Coronary artery (tissue), 2 donors: ENCODE measurements at regions not wholly inside any gene's neighbourhood (a gene's known extent, or its start where the extent isn't known, plus 50 kb on each side); places are given as distances from the start of the nearest gene placed in this dataset.
A peak's percentile ranks its signal among the peaks of the same experiment; 100 is the strongest.

Experiments
- DNase-seq: peaks from one replicate; pipeline ENCODE4 v3.0.0-alpha.2; 2017; ENCODE audit warnings: low spot score
- H3K27ac ChIP-seq, 2 donors: fragments of 200-600 bp; sonication (generic); one replicate each; pipeline ENCODE4 v1.5.1; 2016 to 2019
- H3K4me3 ChIP-seq: fragments of 200-600 bp; sonication (generic); 2 replicates; pipeline ENCODE4 v1.5.1; 2016; ENCODE audit warnings: mild to moderate bottlenecking, moderate library complexity
- TF ChIP-seq, protein P1 (sequence below): fragments of 200-600 bp; sonication (generic); IDR thresholded peaks from one replicate; pipeline ENCODE4 v1.5.1; 2019; ENCODE audit warnings: antibody characterized with exemption

- no peak overlapping the region for H3K4me3 ChIP-seq
- peak; percentile 70 for DNase-seq
- H3K27ac ChIP-seq, result no peak overlapping the region
- TF ChIP-seq, protein P1, sequence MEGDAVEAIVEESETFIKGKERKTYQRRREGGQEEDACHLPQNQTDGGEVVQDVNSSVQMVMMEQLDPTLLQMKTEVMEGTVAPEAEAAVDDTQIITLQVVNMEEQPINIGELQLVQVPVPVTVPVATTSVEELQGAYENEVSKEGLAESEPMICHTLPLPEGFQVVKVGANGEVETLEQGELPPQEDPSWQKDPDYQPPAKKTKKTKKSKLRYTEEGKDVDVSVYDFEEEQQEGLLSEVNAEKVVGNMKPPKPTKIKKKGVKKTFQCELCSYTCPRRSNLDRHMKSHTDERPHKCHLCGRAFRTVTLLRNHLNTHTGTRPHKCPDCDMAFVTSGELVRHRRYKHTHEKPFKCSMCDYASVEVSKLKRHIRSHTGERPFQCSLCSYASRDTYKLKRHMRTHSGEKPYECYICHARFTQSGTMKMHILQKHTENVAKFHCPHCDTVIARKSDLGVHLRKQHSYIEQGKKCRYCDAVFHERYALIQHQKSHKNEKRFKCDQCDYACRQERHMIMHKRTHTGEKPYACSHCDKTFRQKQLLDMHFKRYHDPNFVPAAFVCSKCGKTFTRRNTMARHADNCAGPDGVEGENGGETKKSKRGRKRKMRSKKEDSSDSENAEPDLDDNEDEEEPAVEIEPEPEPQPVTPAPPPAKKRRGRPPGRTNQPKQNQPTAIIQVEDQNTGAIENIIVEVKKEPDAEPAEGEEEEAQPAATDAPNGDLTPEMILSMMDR, result no peak
Observed at GRCh38 chr2:19073522-19073921, 284.9 kb downstream of the OSR1 start.

- DNase-seq, result no peak
- H3K27ac ChIP-seq, result no peak overlapping the region
- H3K4me3 ChIP-seq, result no peak overlapping the region
- TF ChIP-seq, protein P1, result no peak
Observed at GRCh38 chr2:19072161-19072560, 286.3 kb downstream of the OSR1 start.

DNA sequence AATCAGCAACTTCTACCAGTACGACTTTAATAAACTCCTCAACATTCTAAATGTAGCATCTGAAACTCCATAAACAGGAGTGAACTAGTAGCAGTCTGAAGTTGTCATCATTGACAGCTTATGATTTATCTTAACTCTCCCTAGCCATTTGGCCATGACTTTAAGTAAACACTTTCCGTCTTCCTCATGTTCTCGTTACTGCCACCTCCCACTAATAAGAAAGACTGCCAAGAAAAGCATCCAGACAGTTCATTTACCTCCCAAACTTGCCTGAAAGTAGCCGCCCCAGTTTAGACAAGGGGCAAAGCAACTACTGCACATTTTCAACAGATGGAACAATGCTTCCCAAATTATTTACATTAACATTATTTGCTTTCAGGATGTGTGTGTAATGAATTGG, 287.5 kb downstream of the OSR1 start:
- DNase-seq, result no peak
- no peak overlapping the region for H3K27ac ChIP-seq
- no peak overlapping the region for H3K4me3 ChIP-seq
- TF ChIP-seq, protein P1, result no peak

DNA sequence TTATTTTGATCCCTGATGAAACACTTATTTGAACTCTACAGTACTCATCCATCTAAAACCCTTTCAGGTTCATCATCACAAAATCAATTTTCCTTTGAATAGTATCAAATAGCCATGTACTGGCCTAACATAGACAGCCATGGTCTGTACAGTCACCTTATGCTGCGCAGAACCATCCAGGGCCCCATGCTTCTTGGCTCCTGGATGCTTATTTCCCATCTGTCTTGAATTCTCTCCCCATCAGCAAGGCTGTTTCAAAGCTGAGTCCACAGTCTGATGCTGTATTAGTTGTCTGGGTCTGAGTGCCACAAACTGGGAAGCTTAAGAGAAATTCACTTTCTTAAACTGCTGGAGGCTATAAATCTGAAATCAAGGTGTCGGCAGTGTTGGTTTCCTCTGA, 290.2 kb downstream of the OSR1 start:
- DNase-seq, result no peak
- H3K4me3 ChIP-seq, result no peak overlapping the region
- no peak overlapping the region for H3K27ac ChIP-seq
- TF ChIP-seq, protein P1, result no peak

- no peak for DNase-seq
- TF ChIP-seq, protein P1, result no peak
- Histone ChIP-seq H3K4me3 (no peak overlapping the region), H3K27ac (no peak overlapping the region)
Observed at GRCh38 chr2:19062370-19062769, 296.1 kb downstream of the OSR1 start.

DNA sequence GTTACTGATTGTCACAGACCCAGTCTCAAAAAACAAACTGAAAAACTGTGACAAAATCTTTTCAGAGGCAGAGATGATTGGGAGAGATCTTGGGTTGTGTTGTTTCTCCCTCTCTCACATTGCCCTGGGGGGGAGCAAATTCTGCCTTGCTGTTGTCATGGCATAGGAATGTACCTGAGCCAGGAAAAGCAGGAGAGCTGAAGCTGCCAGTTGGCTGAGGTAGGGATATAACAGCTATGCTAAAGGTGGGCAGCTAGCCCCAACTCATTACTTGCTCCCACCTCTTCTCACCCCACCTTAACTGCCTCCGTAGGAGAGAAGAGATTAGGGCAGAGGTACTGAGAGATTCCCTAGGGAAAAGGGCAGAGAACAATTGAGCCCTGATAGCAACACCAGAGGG, 299.3 kb downstream of the OSR1 start:
- TF ChIP-seq, protein P1, result no peak
- no peak overlapping the region for H3K27ac ChIP-seq
- no peak overlapping the region for H3K4me3 ChIP-seq
- DNase-seq, result no peak

GRCh38 chr2:19051203-19051831, 307.1 kb downstream of the OSR1 start:
- DNase-seq, result no peak
- Histone ChIP-seq H3K4me3 (no peak overlapping the region), H3K27ac (no peak overlapping the region)
- TF ChIP-seq, protein P1, result no peak
